ENCODE measurements at regions not wholly inside any gene's neighbourhood (a gene's known extent, or its start where the extent isn't known, plus 50 kb on each side); places are given as distances from the start of the nearest gene placed in this dataset.

DNA sequence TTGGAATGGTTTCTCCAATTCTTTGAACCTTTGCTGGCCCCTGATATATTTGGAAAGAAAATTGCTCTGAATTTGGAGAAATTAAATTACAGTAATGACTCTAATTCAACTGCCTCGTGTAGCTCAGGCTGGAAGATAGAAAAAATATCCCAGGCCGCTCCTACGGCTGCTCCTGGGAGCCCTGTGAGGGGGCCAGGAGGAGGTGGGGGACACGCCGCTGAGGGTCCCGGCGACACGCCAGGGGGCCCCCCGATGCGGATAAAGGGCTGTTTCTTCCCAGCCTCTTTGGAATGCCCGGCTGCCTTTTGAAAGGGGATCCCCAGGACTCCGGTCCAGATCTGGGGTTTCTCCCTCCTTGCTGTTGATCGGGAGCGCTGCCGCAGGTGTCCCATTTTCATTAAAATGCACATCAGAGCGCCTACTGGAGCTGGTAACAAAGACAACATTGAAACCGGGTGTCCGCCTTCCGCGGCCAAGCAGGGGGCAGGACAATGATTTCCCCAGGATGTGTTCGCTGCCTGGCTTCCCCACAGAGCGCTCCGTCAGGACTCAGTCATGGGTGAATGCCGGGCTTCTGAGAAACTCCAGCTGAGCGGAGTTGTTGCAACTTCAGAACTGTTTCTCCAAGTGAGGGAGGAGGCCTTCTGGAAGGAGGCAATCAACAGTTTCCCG is 200.1 kb upstream of the KBTBD8 start:
- Histone ChIP-seq H3K36me3 (replicated peaks in 1 of 2) (no peaks in the 10 kb centered on the region), H3K4me1 (replicated peaks in 1 of 2) (no peaks in the 10 kb centered on the region), H3K27me3 (no peaks in the 10 kb centered on the region), H3K9me3 (replicated peaks in 1 of 3) (no peaks in the 10 kb centered on the region), H3K27ac (peak overlapping the region in 1 of 5 donors; percentile 24), H3K4me3 (peak overlapping the region in 1 of 4 donors; percentile 23)
- TF ChIP-seq, protein P1, sequence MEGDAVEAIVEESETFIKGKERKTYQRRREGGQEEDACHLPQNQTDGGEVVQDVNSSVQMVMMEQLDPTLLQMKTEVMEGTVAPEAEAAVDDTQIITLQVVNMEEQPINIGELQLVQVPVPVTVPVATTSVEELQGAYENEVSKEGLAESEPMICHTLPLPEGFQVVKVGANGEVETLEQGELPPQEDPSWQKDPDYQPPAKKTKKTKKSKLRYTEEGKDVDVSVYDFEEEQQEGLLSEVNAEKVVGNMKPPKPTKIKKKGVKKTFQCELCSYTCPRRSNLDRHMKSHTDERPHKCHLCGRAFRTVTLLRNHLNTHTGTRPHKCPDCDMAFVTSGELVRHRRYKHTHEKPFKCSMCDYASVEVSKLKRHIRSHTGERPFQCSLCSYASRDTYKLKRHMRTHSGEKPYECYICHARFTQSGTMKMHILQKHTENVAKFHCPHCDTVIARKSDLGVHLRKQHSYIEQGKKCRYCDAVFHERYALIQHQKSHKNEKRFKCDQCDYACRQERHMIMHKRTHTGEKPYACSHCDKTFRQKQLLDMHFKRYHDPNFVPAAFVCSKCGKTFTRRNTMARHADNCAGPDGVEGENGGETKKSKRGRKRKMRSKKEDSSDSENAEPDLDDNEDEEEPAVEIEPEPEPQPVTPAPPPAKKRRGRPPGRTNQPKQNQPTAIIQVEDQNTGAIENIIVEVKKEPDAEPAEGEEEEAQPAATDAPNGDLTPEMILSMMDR (IDR thresholded peaks at IDR 0.05), result no peak
- TF ChIP-seq POLR2A (IDR thresholded peaks at IDR 0.05), result no peak
- peak in 6 of 7 donors; percentile 18 to 61 (median 28) for DNase-seq
- intact Hi-C loops (cut with DNase I), result no loop called here
- WGBS, 4 donors, result 25 to 43% (median 33%) methylated on average over 22 to 26 of the region's 26 CpGs

DNA sequence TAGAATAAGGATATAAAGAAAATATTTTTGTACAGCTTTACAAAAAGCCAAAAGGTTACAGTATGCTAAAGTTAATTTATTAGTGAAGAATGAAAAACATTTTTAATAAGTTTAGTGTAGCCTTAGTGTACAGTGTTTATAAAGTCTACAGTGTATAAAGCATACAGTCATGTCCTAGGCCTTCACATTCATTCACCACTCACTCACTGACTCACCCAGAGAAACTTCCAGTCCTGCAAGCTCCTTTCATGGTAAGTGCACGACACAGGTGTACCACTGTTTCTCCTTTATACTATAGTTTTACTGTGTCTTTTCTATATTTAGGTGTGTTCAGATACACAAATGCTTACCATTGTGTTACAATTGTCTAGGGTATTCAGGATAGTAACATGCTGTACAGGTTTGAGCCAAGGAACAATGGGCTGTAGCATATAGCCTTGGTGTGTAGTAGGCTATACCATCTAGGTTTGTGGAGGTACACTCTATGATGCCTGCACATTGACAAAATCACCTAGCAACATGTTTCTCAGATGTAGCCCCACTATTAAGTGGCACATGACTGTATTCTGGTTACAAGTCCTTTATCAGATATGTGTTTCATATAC is 197.1 kb upstream of the KBTBD8 start:
- H3K27me3 ChIP-seq, result no peaks in the 10 kb centered on the region
- no peaks in the 10 kb centered on the region for H3K4me1 ChIP-seq (replicated peaks in 1 of 2)
- DNase-seq, result no peak
- no peaks in the 10 kb centered on the region for H3K9me3 ChIP-seq (replicated peaks in 1 of 3)
- WGBS, 4 donors, result 88 to 96% (median 95%) methylated on average over 1 of the region's 1 CpG
- H3K36me3 ChIP-seq (replicated peaks in 1 of 2), result no peaks in the 10 kb centered on the region
- no peak overlapping the region for H3K27ac ChIP-seq
- intact Hi-C loops (cut with DNase I), result no loop called here
- TF ChIP-seq, protein P1 (IDR thresholded peaks at IDR 0.05), result no peak
- TF ChIP-seq POLR2A (IDR thresholded peaks at IDR 0.05), result no peak
- no peak overlapping the region for H3K4me3 ChIP-seq

DNA sequence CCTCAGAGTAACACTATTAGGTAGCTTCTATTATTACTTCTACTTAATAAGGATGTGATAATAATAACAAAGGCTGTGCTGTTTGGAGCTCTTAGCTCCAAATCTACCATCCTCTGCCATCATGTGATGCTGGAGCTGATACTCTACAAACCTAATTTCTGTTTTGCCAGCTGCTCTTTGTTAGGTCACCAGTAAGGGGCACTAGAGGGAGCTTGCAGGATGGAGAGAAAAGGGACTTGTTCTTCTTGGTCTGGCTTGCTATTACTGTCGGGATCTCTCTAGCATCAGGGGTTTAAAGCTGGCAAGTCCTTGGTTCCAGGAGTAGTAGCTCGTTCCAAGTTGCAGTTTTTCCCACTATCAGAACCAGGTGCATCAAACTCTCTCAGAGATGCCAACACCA is 194.9 kb upstream of the KBTBD8 start:
- WGBS, 4 donors, result 40 to 74% (median 59%) methylated on average over 2 of the region's 2 CpGs

More for the DNA sequence above, 194.9 kb upstream of the KBTBD8 start:
- intact Hi-C loops (cut with DNase I), result no loop called here
- no peaks in the 10 kb centered on the region for H3K27me3 ChIP-seq
- H3K4me1 ChIP-seq (replicated peaks in 1 of 2), result no peaks in the 10 kb centered on the region
- H3K36me3 ChIP-seq (replicated peaks in 1 of 2), result no peaks in the 10 kb centered on the region
- no peak for DNase-seq
- no peak overlapping the region for H3K4me3 ChIP-seq
- no peaks in the 10 kb centered on the region for H3K9me3 ChIP-seq (replicated peaks in 1 of 3)
- TF ChIP-seq, protein P1 (IDR thresholded peaks at IDR 0.05), result no peak
- TF ChIP-seq POLR2A (IDR thresholded peaks at IDR 0.05), result no peak
- no peak overlapping the region for H3K27ac ChIP-seq

All from adrenal gland (tissue), 9 donors.